A204.1 (cell line): ENCODE measurements at regions not wholly inside any gene's neighbourhood (a gene's known extent, or its start where the extent isn't known, plus 50 kb on each side); places are given as distances from the start of the nearest gene placed in this dataset.
"Not testable (repeated sequence)": the region's sequence is repeated elsewhere in the genome, so short reads cannot be mapped to it uniquely, and the experiment has no call there.

Experiments
- FAIRE-seq: peaks from 2 replicates; lab custom pipeline; 2012; peaks lifted over from hg19 to GRCh38; lab: Jason Lieb, UNC

GRCh38 chr1:201729973-201730608 lies 98.9 kb upstream of the IPO9 start:
- FAIRE-seq, result no peak

DNA sequence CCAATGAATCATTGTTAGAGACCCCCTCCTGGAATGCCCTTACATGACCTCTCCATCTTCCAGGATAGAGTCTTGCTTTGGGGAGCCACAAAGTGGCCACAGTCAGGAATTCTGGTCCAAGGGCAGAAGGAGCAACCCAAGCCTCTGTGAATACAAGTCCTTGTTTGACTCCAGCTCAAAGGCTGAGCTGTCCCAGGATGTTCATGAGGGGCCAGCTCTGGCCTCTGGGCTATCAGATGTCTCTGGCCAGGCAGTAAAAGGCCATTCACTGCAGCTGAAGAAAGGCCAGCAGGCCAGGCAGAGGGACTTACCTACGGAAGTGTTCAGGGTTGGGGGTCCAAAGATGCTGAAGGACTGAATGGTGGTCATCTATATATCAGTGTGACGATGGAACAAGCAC lies 98.3 kb upstream of the IPO9 start:
- no peak for FAIRE-seq

GRCh38 chr1:201731142-201731541 lies 97.8 kb upstream of the IPO9 start:
- no peak for FAIRE-seq

GRCh38 chr1:201731592-201731991 lies 97.4 kb upstream of the IPO9 start:
- FAIRE-seq, result no peak

- FAIRE-seq, result no peak
These were observed 96.6 kb upstream of the IPO9 start for GRCh38 chr1:201732351-201732750.

GRCh38 chr1:201734221-201734620 lies 94.7 kb upstream of the IPO9 start:
- FAIRE-seq, result not testable (repeated sequence)

DNA sequence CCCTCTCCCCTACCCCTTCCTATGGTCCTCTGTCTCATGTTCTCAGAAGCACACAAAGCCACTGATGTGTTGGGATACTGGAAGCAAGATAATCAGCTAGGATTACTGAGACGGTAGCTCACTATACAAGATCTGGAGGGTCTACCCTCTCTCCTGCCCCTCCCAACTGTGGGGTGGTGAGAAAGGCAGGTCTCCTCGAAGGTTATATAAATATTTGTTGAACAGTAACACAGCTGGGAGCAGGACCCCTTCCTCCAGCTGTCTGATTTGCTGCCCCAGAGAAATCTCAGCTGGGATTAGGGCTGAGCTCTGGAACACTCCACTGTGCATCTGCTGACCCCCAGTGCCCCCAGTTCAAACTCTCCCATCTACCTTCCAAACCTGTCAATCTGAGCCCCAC lies 94.2 kb upstream of the IPO9 start:
- no peak for FAIRE-seq

- no peak for FAIRE-seq
These were observed 92.1 kb upstream of the IPO9 start for GRCh38 chr1:201736707-201737320.

DNA sequence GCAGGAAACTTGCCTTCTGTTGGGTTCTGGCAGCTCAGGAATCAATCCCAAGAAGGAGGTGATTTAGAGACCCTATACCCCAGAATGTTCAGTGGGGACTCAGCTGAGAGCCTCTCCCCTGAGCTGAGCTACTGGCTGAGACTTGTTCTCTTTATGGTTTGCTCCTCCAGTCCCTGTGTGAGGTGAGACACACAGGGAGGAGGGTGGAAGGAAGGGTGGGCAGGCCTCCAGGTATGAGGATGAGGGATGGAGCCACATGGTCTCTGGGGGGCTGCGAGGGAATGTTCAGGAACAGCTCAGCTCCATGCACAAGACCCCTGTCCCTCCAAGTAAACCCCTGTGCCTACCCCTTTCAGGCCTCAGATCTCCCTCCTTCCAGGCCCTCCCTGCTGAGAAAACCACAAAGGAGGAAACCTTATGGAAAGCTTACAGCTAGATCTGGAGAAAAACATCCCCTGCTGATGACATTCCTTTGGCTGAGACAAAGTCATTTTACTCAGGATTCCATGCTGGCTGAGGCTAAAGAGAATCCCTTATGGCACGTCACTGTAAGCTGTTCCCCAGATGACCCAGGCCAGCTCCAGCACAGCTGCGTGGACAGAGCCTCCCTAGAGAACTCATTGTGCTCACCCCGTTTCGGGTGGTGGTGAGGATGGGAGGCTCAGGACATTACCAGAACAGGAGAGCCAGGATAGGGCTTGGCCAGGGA lies 91.5 kb upstream of the IPO9 start:
- FAIRE-seq, result peak; percentile 44

GRCh38 chr1:201739080-201739479 lies 89.9 kb upstream of the IPO9 start:
- peak; percentile 76 for FAIRE-seq

- no peak for FAIRE-seq
These were observed 89.4 kb upstream of the IPO9 start for GRCh38 chr1:201739492-201740085.

GRCh38 chr1:201740086-201740541 lies 88.8 kb upstream of the IPO9 start:
- no peak for FAIRE-seq

GRCh38 chr1:201740670-201741111 lies 88.3 kb upstream of the IPO9 start:
- no peak for FAIRE-seq

- peak; percentile 94 for FAIRE-seq
These were observed 87.1 kb upstream of the IPO9 start for GRCh38 chr1:201741763-201742342.

DNA sequence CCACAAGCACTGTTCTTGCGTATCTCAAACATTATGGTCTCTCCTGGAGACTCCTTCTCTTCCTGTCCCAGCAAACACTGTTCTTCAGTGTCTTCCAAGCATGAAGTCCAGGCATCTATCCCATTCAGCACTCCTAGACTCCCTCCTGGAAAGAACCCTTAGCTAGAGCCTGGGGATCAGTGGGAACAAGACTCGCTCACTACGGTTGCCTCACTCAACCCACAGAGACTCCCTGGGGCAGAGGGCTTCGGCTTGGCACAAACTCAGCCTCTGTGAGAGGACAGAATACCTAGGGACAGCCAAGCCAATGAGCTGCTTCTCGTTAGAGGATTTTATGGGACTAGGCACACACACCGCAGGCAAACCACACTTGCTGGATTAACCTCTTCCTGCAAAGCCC lies 86.5 kb upstream of the IPO9 start:
- no peak for FAIRE-seq

DNA sequence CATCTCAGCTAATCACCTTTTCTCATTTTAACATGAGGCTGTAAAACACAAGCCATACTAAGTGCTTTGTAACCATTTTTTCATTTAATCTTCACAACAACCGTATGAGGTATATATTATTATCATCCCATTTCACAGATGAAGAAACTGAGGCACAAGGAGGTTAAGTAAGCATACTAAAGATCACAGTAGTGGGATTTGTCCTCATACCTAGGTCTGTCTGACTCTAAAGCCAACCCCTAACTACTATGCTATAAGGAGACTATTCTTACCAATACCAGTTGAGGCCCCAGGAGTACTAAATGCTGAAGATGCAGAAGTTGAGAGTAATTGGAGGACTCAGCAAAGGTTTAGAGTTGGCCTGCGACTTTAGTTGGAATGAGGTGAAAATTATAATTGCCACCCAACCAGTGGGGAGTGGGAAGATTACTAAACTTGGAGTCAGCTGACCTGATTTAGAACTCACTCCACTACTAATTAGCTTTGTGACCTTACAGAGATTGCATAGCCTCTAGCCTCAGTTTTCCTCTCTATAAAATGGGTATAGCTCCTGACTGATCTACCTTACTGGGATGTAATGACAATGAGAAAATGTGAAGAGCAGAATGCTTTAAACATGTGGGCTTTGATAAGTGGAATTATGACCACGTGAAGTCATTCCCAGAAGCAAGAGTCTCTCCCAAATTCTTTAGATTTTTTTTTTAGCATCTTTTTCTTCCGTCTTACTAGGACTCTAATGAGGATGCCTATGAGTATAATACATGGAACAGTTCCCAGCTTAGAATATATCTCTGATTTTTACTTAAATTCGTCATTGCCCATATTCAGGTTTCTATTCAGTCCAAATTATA lies 85.8 kb upstream of the IPO9 start:
- FAIRE-seq, result peak; percentile 63

DNA sequence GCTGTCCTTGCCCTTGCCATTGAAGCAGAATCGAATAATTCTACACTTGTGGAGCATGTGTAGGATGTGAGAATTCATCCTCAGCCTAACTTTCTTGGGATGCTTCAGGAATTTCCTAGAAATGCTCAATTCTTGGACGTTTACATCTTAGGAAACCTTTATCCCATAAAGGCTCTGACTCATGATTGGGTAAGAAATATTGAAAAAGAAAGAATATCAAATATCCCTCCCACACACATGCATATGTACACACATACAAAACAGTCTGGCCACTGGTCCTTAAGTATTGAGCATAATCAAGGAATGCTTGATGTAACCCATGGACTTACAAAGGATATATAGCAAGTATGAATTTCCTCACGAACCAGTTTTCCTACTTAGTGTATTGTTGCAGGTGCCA lies 83.9 kb upstream of the IPO9 start:
- FAIRE-seq, result peak; percentile 72

GRCh38 chr1:201746156-201746555 lies 82.8 kb upstream of the IPO9 start:
- no peak for FAIRE-seq

DNA sequence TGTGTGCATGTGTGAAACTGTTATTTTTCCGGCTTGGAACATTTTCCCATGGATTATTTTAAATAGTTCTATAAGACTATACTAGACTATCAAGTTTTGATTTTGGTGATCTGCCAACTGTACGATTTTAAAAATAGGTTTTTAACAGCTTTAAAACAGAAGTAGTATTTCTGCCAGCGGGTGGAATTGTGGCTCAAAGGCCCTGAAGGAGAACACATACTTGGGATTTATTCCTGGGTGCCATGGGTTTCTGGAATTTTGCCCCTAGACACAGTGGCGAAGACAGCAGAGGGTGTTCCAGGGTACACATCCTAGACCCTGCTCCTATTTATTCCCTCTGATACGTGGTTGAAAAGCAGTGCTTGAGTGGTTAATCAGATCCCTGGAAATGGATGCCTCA lies 81.7 kb upstream of the IPO9 start:
- FAIRE-seq, result no peak

DNA sequence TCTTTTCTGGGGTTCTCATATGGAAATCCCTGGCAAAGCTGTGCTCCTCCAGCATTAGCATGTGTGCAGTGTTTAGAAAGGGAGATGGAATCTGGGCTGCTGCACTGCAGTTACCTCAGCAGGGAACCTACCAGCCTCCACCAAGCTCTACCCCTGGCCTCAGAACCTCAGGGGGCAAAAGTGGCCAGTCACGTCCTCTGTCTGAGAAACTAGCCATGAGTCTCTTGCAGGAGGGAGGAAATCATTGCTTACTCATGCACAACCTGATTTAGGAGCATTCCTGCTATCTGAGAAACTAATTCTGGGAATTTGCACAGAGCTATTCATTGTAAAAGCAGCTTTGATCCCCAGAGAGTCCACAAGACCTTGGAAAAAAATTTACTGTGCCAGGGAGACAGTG lies 80.6 kb upstream of the IPO9 start:
- peak; percentile 87 for FAIRE-seq

DNA sequence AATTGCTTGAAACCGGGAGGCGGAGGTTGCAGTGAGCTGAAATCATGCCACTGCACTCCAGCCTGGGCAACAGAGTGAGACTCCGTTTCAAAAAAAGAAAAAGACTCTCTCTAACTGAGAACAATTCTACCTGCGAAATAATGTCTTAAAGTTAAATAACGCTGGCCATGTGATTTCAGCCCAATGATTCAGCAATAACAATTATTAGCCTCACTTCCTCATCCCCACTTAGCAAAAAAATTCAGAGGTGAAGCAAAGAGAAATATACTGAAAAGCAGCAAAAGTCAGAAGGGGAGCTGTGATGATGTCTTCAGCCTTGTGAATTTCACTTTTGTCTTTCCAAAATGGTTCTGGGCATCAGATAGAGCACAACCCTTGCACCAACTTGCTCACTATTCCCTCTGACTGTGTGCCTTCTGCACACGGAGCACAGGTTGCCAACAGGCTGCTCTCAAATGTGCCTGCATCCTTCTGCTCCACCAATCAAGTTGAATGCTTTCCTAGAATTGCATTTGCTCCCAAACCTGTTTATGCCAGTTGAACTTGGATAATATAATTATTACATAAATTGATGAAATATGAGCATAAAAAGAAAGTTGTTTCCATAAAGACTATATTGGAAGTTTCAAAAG lies 79.8 kb upstream of the IPO9 start:
- no peak for FAIRE-seq
